ENCODE measurements at regions not wholly inside any gene's neighbourhood (a gene's known extent, or its start where the extent isn't known, plus 50 kb on each side); places are given as distances from the start of the nearest gene placed in this dataset.

- TF ChIP-seq EZH2 (IDR thresholded peaks at IDR 0.05; ENCODE audit: low read depth), result no peak
- TF ChIP-seq, protein P1, sequence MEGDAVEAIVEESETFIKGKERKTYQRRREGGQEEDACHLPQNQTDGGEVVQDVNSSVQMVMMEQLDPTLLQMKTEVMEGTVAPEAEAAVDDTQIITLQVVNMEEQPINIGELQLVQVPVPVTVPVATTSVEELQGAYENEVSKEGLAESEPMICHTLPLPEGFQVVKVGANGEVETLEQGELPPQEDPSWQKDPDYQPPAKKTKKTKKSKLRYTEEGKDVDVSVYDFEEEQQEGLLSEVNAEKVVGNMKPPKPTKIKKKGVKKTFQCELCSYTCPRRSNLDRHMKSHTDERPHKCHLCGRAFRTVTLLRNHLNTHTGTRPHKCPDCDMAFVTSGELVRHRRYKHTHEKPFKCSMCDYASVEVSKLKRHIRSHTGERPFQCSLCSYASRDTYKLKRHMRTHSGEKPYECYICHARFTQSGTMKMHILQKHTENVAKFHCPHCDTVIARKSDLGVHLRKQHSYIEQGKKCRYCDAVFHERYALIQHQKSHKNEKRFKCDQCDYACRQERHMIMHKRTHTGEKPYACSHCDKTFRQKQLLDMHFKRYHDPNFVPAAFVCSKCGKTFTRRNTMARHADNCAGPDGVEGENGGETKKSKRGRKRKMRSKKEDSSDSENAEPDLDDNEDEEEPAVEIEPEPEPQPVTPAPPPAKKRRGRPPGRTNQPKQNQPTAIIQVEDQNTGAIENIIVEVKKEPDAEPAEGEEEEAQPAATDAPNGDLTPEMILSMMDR (conservative IDR thresholded peaks at IDR 0.05), result no peak
Observed at GRCh38 chr4:156515295-156515694, 456.3 kb downstream of the PDGFC start.
